Loucy (cell line): ENCODE measurements at regions not wholly inside any gene's neighbourhood (a gene's known extent, or its start where the extent isn't known, plus 50 kb on each side); places are given as distances from the start of the nearest gene placed in this dataset.

Source experiments
- H2AFZ ChIP-seq: fragments of 200-600 bp; sonication (generic); 2 replicates; pipeline ENCODE4 v1.6.0; 2016; ENCODE audit warnings: antibody characterized with exemption, mild to moderate bottlenecking, low read length, moderate library complexity
- H3F3A ChIP-seq: fragments of 200-600 bp; 2 replicates; pipeline ENCODE4 v1.6.0; 2016; ENCODE audit warnings: antibody characterized with exemption, low read depth, mild to moderate bottlenecking
- H3K27me3 ChIP-seq: fragments of 200-600 bp; sonication (generic); 2 replicates; pipeline ENCODE4 v1.6.1; 2014; ENCODE audit warnings: low read length, mild to moderate bottlenecking; ENCODE audit not compliant: insufficient read depth, poor library complexity, severe bottlenecking
- H3K36me3 ChIP-seq: fragments of 200-600 bp; sonication (generic); 2 replicates; pipeline ENCODE4 v1.6.1; 2016; ENCODE audit warnings: low read length; ENCODE audit not compliant: insufficient read depth
- H3K4me1 ChIP-seq: fragments of 200-600 bp; sonication (generic); 2 replicates; pipeline ENCODE4 v1.5.1; 2014; ENCODE audit warnings: low read length, mild to moderate bottlenecking; ENCODE audit not compliant: insufficient read depth, poor library complexity, severe bottlenecking
- H3K4me2 ChIP-seq: fragments of 200-600 bp; sonication (generic); 2 replicates; pipeline ENCODE4 v1.6.0; 2014; ENCODE audit warnings: antibody characterized with exemption, low read length, low read depth, mild to moderate bottlenecking; ENCODE audit not compliant: poor library complexity, severe bottlenecking
- H3K4me3 ChIP-seq: fragments of 200-600 bp; sonication (generic); 2 replicates; pipeline ENCODE4 v1.5.1; 2014; ENCODE audit warnings: low read length, mild to moderate bottlenecking, mixed read lengths; ENCODE audit not compliant: poor library complexity, severe bottlenecking
- H3K79me2 ChIP-seq: fragments of 200-600 bp; sonication (generic); 2 replicates; pipeline ENCODE4 v1.6.1; 2014; ENCODE audit warnings: low read length; ENCODE audit not compliant: insufficient read depth
- H3K9ac ChIP-seq: fragments of 200-600 bp; sonication (generic); 2 replicates; pipeline ENCODE4 v1.6.0; 2014; ENCODE audit warnings: mild to moderate bottlenecking, low read depth, low read length, moderate library complexity; ENCODE audit not compliant: poor library complexity, severe bottlenecking
- H3K9me2 ChIP-seq: fragments of 200-600 bp; sonication (generic); replicated peaks from 2 replicates; pipeline ENCODE4 v1.6.1; 2016; ENCODE audit warnings: low read depth, low read length, mixed read lengths
- H3K9me3 ChIP-seq: fragments of 200-600 bp; sonication (generic); 2 replicates; pipeline ENCODE4 v1.6.1; 2014; ENCODE audit warnings: mild to moderate bottlenecking, antibody characterized with exemption, low read length, low read depth; ENCODE audit not compliant: insufficient read depth
- H4K20me1 ChIP-seq: fragments of 200-600 bp; sonication (generic); 2 replicates; pipeline ENCODE4 v1.6.0; 2014; ENCODE audit warnings: antibody characterized with exemption, low read length, mild to moderate bottlenecking; ENCODE audit not compliant: insufficient read depth, poor library complexity, severe bottlenecking
- EZH2phosphoT487 ChIP-seq: fragments of 200-600 bp; IDR thresholded peaks from 2 replicates; pipeline ENCODE4 v1.6.1; 2018; ENCODE audit warnings: antibody characterized with exemption, mild to moderate bottlenecking, moderate library complexity, borderline replicate concordance
- TF ChIP-seq, protein P1 (sequence below): fragments of 200-600 bp; sonication (generic); conservative IDR thresholded peaks from 2 replicates; pipeline ENCODE4 v1.5.1; 2014; ENCODE audit warnings: mild to moderate bottlenecking, antibody characterized with exemption, low read length

DNA sequence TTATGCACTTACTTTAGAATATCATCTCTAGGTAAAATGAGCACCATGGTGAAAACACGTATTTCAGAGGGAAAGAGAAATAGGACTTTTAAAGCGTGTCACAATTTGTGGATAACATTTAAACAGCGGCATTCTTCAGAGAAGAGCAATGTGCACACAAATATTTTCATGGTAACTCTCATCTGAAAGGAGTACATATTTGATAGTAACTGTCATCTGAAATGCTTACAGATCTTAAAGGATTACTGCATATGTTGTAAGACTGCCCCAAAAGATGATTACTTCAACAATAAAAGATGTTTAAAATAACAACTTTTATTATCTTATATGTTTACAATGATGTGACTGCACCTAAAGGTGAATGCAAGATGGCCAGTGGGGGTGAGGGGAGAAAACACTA lies 408.8 kb downstream of the PLA2G4A start:
- H3K4me1 ChIP-seq = no peaks in the 10 kb centered on the region
- TF ChIP-seq, protein P1, sequence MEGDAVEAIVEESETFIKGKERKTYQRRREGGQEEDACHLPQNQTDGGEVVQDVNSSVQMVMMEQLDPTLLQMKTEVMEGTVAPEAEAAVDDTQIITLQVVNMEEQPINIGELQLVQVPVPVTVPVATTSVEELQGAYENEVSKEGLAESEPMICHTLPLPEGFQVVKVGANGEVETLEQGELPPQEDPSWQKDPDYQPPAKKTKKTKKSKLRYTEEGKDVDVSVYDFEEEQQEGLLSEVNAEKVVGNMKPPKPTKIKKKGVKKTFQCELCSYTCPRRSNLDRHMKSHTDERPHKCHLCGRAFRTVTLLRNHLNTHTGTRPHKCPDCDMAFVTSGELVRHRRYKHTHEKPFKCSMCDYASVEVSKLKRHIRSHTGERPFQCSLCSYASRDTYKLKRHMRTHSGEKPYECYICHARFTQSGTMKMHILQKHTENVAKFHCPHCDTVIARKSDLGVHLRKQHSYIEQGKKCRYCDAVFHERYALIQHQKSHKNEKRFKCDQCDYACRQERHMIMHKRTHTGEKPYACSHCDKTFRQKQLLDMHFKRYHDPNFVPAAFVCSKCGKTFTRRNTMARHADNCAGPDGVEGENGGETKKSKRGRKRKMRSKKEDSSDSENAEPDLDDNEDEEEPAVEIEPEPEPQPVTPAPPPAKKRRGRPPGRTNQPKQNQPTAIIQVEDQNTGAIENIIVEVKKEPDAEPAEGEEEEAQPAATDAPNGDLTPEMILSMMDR = no peak
- no peak for TF ChIP-seq EZH2phosphoT487
- no peaks in the 10 kb centered on the region for H3K9me2 ChIP-seq
- H3K79me2 ChIP-seq = no peaks in the 10 kb centered on the region
- no peak overlapping the region for H3K4me3 ChIP-seq
- H3K9me3 ChIP-seq = no peaks in the 10 kb centered on the region
- H3K36me3 ChIP-seq = no peaks in the 10 kb centered on the region
- H3K27me3 ChIP-seq = no peaks in the 10 kb centered on the region
- no peak overlapping the region for H3K4me2 ChIP-seq
- H2AFZ ChIP-seq = no peak overlapping the region
- no peaks in the 10 kb centered on the region for H3F3A ChIP-seq
- no peak overlapping the region for H3K9ac ChIP-seq
- no peaks in the 10 kb centered on the region for H4K20me1 ChIP-seq

DNA sequence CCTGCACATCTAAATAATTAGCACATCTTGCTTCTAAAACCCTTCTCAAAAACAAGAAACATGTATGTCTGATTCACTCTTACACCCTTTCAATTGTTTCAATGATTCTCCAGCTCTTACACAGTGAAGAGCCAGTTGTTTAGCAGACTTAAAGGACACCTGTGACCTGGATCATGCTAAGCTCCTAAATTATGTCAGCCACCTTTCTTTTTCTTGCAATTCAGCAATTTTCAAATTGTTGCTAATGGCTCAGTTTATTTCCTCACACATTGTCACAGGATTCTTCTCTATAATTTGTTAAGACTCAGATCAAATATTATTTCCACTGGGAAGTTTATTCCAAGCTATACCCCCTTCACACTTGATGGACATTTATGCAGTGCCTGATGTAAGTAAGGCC lies 413.2 kb downstream of the PLA2G4A start:
- H3K9me3 ChIP-seq = no peaks in the 10 kb centered on the region
- H3K4me3 ChIP-seq = no peak overlapping the region
- H3K27me3 ChIP-seq = no peaks in the 10 kb centered on the region
- no peaks in the 10 kb centered on the region for H3K79me2 ChIP-seq
- no peak overlapping the region for H3K4me2 ChIP-seq
- no peaks in the 10 kb centered on the region for H3F3A ChIP-seq
- no peak overlapping the region for H3K9ac ChIP-seq
- H3K9me2 ChIP-seq = no peaks in the 10 kb centered on the region
- H3K4me1 ChIP-seq = no peaks in the 10 kb centered on the region
- TF ChIP-seq, protein P1 = no peak
- TF ChIP-seq EZH2phosphoT487 = no peak
- H4K20me1 ChIP-seq = no peaks in the 10 kb centered on the region
- H3K36me3 ChIP-seq = no peaks in the 10 kb centered on the region
- H2AFZ ChIP-seq = no peak overlapping the region

DNA sequence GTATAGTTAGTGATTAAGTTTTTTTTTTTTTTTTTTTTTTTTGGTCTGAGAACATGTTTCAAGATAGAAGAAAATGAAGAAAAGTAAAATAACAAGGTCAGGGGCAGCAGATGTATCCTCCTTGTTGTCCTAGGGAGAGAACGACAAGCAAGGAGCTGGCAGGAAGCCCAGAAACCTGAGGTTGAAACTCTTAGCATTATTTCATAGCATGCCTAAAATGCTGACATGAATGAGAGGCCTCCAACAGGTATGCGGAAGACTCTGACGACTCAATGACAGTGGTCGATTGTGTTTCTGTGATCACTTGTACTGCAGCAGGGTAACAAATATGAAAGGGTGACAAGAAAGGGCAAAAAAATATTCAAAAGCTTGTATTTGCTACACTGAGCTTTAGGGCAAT lies 415.9 kb downstream of the PLA2G4A start:
- Histone ChIP-seq H3K4me2 (no peak overlapping the region), H3K4me1 (no peaks in the 10 kb centered on the region)

More for the DNA sequence above, 415.9 kb downstream of the PLA2G4A start:
- Histone ChIP-seq H3F3A (no peaks in the 10 kb centered on the region), H3K9me3 (no peaks in the 10 kb centered on the region), H3K9me2 (no peaks in the 10 kb centered on the region), H3K36me3 (no peaks in the 10 kb centered on the region), H2AFZ (no peak overlapping the region), H4K20me1 (no peaks in the 10 kb centered on the region), H3K27me3 (no peaks in the 10 kb centered on the region), H3K4me3 (no peak overlapping the region), H3K79me2 (no peaks in the 10 kb centered on the region), H3K9ac (no peak overlapping the region)
- TF ChIP-seq, protein P1 = no peak
- no peak for TF ChIP-seq EZH2phosphoT487
